GM18502 (cell line): ENCODE measurements at regions not wholly inside any gene's neighbourhood (a gene's known extent, or its start where the extent isn't known, plus 50 kb on each side); places are given as distances from the start of the nearest gene placed in this dataset.
A peak's percentile ranks its signal among the peaks of the same experiment; 100 is the strongest.

Source experiments
- ATAC-seq: cut with Tn5 transposase; IDR thresholded peaks from one replicate; pipeline ENCODE4 v1.9.1; 2021; ENCODE audit warnings: mild to moderate bottlenecking; ENCODE audit not compliant: unreplicated experiment, poor library complexity

- no peak for ATAC-seq
Observed at GRCh38 chr20:7029019-7029418, 261.5 kb downstream of the BMP2 start.

GRCh38 chr20:7031222-7031621 is 263.7 kb downstream of the BMP2 start:
- ATAC-seq: no peak

GRCh38 chr20:7038029-7038428 is 270.5 kb downstream of the BMP2 start:
- no peak for ATAC-seq

GRCh38 chr20:7057611-7058010 is 290.1 kb downstream of the BMP2 start:
- no peak for ATAC-seq

- no peak for ATAC-seq
Observed at GRCh38 chr20:7078804-7079203, 311.3 kb downstream of the BMP2 start.

- no peak for ATAC-seq
Observed at GRCh38 chr20:7080472-7080871, 313.0 kb downstream of the BMP2 start.

GRCh38 chr20:7085467-7085866 is 318.0 kb downstream of the BMP2 start:
- ATAC-seq: no peak

GRCh38 chr20:7087803-7088202 is 320.3 kb downstream of the BMP2 start:
- ATAC-seq: no peak

GRCh38 chr20:7090001-7090400 is 322.5 kb downstream of the BMP2 start:
- no peak for ATAC-seq

GRCh38 chr20:7090811-7091210 is 323.3 kb downstream of the BMP2 start:
- no peak for ATAC-seq

- no peak for ATAC-seq
Observed at GRCh38 chr20:7091655-7092054, 324.2 kb downstream of the BMP2 start.

GRCh38 chr20:7094438-7094997 is 327.0 kb downstream of the BMP2 start:
- peak; percentile 44 for ATAC-seq

GRCh38 chr20:7106910-7107309 is 339.4 kb downstream of the BMP2 start:
- ATAC-seq: no peak

GRCh38 chr20:7108929-7109328 is 341.4 kb downstream of the BMP2 start:
- no peak for ATAC-seq

- ATAC-seq: no peak
Observed at GRCh38 chr20:7113577-7114466, 346.3 kb downstream of the BMP2 start.

- no peak for ATAC-seq
Observed at GRCh38 chr20:7123457-7123856, 356.0 kb downstream of the BMP2 start.

- ATAC-seq: no peak
Observed at GRCh38 chr20:7124120-7124519, 356.6 kb downstream of the BMP2 start.

GRCh38 chr20:7136886-7137285 is 369.4 kb downstream of the BMP2 start:
- no peak for ATAC-seq

- no peak for ATAC-seq
Observed at GRCh38 chr20:7137395-7138151, 370.1 kb downstream of the BMP2 start.

- ATAC-seq: no peak
Observed at GRCh38 chr20:7144464-7144863, 377.0 kb downstream of the BMP2 start.

GRCh38 chr20:7146552-7147219 is 379.2 kb downstream of the BMP2 start:
- ATAC-seq: no peak
